ENCODE measurements at regions not wholly inside any gene's neighbourhood (a gene's known extent, or its start where the extent isn't known, plus 50 kb on each side); places are given as distances from the start of the nearest gene placed in this dataset.

DNA sequence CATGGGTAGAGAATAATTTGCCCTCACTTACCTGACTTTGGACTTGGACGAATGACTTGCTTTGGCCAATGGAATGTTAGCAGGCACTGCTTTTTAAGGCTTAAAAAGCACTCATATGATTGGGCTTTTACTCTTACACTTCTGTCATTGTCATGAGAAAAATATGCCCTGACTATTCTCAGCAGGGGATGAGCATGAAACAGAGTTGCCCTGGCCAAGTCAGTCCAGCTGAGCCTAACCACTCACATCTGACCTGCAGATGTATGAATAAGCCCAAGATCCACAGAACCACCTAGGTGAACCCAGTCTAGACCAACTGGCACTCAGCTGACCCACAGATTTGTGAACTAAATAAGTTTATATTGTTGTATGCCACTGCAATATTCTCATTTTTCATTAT is 573.5 kb downstream of the TNS3 start (continued):
- TF ChIP-seq, protein P1, sequence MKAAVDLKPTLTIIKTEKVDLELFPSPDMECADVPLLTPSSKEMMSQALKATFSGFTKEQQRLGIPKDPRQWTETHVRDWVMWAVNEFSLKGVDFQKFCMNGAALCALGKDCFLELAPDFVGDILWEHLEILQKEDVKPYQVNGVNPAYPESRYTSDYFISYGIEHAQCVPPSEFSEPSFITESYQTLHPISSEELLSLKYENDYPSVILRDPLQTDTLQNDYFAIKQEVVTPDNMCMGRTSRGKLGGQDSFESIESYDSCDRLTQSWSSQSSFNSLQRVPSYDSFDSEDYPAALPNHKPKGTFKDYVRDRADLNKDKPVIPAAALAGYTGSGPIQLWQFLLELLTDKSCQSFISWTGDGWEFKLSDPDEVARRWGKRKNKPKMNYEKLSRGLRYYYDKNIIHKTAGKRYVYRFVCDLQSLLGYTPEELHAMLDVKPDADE (IDR thresholded peaks at IDR 0.05) = no peak
- TF ChIP-seq, protein P2, sequence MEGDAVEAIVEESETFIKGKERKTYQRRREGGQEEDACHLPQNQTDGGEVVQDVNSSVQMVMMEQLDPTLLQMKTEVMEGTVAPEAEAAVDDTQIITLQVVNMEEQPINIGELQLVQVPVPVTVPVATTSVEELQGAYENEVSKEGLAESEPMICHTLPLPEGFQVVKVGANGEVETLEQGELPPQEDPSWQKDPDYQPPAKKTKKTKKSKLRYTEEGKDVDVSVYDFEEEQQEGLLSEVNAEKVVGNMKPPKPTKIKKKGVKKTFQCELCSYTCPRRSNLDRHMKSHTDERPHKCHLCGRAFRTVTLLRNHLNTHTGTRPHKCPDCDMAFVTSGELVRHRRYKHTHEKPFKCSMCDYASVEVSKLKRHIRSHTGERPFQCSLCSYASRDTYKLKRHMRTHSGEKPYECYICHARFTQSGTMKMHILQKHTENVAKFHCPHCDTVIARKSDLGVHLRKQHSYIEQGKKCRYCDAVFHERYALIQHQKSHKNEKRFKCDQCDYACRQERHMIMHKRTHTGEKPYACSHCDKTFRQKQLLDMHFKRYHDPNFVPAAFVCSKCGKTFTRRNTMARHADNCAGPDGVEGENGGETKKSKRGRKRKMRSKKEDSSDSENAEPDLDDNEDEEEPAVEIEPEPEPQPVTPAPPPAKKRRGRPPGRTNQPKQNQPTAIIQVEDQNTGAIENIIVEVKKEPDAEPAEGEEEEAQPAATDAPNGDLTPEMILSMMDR (conservative IDR thresholded peaks at IDR 0.05; ENCODE audit: low read depth in 2 of 2) = no peak

DNA sequence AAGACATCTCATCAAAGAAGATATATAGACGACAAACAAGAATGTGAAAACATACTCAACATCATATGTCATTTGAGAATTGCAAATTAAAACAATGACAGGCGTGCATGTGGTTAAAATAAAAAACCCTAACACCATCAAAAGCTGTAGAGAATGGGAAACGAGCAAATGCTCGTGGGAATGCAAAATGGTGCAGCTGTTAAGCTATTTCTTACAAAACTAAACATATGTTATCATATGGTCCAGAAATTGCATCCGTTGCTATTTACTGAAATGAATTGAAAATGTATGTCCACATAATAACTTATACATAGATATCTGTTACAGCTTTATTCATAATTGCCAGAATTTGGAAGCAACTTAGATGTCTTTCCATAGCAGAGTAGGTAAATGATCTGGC is 574.4 kb downstream of the TNS3 start:
- Histone ChIP-seq H3K27me3 (ENCODE audit: insufficient read depth) (no peaks in the 10 kb centered on the region), H3K4me2 (no peak overlapping the region), H3K79me2 (replicated peaks; ENCODE audit: insufficient read depth) (no peaks in the 10 kb centered on the region), H3F3A (replicated peaks; ENCODE audit: low read depth) (no peaks in the 10 kb centered on the region), H3K9me2 (ENCODE audit: insufficient read depth) (no peaks in the 10 kb centered on the region), H3K27ac (ENCODE audit: low read depth) (no peak overlapping the region), H3K4me1 (ENCODE audit: insufficient read depth) (no peaks in the 10 kb centered on the region), H2AFZ (no peak overlapping the region), H3K4me3 (no peak overlapping the region), H3K36me3 (ENCODE audit: insufficient read depth) (no peaks in the 10 kb centered on the region), H4K20me1 (replicated peaks; ENCODE audit: insufficient read depth) (no peaks in the 10 kb centered on the region)
- Mint-ChIP-seq H3K27ac (no peak overlapping the region), H3K4me1 (no peaks in the 10 kb centered on the region), H3K27me3 (ENCODE audit: insufficient read depth, low read depth, poor library complexity) (peaks cover 1% of the 10 kb centered on the region), H3K4me3 (no peak overlapping the region), H3K9me3 (no peaks in the 10 kb centered on the region), H3K36me3 (ENCODE audit: low read depth) (no peaks in the 10 kb centered on the region)
- ATAC-seq (no peak), DNase-seq (ENCODE audit: low spot score) (no peak)
- TF ChIP-seq JUNB (IDR thresholded peaks at IDR 0.05; ENCODE audit: unreplicated experiment) = no peak
- TF ChIP-seq EZH2 (IDR thresholded peaks at IDR 0.05; ENCODE audit: low read depth, unreplicated experiment) = no peak
- no peak for TF ChIP-seq POLR2AphosphoS5 (IDR thresholded peaks at IDR 0.05; ENCODE audit: low read depth)
- TF ChIP-seq, protein P2 (conservative IDR thresholded peaks at IDR 0.05; ENCODE audit: low read depth in 2 of 2) = no peak
- TF ChIP-seq ZNF114 (CRISPR knock-in tag; IDR thresholded peaks at IDR 0.05) = no peak
- no peak for TF ChIP-seq STAT1 (IDR thresholded peaks at IDR 0.05; ENCODE audit: unreplicated experiment)
- no peak for TF ChIP-seq CREB1 (CRISPR knock-in tag; IDR thresholded peaks at IDR 0.05; ENCODE audit: low read depth)
- no peak for TF ChIP-seq NANOG (IDR thresholded peaks at IDR 0.05; ENCODE audit: borderline replicate concordance)
- TF ChIP-seq, protein P3, sequence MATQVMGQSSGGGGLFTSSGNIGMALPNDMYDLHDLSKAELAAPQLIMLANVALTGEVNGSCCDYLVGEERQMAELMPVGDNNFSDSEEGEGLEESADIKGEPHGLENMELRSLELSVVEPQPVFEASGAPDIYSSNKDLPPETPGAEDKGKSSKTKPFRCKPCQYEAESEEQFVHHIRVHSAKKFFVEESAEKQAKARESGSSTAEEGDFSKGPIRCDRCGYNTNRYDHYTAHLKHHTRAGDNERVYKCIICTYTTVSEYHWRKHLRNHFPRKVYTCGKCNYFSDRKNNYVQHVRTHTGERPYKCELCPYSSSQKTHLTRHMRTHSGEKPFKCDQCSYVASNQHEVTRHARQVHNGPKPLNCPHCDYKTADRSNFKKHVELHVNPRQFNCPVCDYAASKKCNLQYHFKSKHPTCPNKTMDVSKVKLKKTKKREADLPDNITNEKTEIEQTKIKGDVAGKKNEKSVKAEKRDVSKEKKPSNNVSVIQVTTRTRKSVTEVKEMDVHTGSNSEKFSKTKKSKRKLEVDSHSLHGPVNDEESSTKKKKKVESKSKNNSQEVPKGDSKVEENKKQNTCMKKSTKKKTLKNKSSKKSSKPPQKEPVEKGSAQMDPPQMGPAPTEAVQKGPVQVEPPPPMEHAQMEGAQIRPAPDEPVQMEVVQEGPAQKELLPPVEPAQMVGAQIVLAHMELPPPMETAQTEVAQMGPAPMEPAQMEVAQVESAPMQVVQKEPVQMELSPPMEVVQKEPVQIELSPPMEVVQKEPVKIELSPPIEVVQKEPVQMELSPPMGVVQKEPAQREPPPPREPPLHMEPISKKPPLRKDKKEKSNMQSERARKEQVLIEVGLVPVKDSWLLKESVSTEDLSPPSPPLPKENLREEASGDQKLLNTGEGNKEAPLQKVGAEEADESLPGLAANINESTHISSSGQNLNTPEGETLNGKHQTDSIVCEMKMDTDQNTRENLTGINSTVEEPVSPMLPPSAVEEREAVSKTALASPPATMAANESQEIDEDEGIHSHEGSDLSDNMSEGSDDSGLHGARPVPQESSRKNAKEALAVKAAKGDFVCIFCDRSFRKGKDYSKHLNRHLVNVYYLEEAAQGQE (IDR thresholded peaks at IDR 0.05; ENCODE audit: unreplicated experiment) = no peak
- TF ChIP-seq, protein P4, sequence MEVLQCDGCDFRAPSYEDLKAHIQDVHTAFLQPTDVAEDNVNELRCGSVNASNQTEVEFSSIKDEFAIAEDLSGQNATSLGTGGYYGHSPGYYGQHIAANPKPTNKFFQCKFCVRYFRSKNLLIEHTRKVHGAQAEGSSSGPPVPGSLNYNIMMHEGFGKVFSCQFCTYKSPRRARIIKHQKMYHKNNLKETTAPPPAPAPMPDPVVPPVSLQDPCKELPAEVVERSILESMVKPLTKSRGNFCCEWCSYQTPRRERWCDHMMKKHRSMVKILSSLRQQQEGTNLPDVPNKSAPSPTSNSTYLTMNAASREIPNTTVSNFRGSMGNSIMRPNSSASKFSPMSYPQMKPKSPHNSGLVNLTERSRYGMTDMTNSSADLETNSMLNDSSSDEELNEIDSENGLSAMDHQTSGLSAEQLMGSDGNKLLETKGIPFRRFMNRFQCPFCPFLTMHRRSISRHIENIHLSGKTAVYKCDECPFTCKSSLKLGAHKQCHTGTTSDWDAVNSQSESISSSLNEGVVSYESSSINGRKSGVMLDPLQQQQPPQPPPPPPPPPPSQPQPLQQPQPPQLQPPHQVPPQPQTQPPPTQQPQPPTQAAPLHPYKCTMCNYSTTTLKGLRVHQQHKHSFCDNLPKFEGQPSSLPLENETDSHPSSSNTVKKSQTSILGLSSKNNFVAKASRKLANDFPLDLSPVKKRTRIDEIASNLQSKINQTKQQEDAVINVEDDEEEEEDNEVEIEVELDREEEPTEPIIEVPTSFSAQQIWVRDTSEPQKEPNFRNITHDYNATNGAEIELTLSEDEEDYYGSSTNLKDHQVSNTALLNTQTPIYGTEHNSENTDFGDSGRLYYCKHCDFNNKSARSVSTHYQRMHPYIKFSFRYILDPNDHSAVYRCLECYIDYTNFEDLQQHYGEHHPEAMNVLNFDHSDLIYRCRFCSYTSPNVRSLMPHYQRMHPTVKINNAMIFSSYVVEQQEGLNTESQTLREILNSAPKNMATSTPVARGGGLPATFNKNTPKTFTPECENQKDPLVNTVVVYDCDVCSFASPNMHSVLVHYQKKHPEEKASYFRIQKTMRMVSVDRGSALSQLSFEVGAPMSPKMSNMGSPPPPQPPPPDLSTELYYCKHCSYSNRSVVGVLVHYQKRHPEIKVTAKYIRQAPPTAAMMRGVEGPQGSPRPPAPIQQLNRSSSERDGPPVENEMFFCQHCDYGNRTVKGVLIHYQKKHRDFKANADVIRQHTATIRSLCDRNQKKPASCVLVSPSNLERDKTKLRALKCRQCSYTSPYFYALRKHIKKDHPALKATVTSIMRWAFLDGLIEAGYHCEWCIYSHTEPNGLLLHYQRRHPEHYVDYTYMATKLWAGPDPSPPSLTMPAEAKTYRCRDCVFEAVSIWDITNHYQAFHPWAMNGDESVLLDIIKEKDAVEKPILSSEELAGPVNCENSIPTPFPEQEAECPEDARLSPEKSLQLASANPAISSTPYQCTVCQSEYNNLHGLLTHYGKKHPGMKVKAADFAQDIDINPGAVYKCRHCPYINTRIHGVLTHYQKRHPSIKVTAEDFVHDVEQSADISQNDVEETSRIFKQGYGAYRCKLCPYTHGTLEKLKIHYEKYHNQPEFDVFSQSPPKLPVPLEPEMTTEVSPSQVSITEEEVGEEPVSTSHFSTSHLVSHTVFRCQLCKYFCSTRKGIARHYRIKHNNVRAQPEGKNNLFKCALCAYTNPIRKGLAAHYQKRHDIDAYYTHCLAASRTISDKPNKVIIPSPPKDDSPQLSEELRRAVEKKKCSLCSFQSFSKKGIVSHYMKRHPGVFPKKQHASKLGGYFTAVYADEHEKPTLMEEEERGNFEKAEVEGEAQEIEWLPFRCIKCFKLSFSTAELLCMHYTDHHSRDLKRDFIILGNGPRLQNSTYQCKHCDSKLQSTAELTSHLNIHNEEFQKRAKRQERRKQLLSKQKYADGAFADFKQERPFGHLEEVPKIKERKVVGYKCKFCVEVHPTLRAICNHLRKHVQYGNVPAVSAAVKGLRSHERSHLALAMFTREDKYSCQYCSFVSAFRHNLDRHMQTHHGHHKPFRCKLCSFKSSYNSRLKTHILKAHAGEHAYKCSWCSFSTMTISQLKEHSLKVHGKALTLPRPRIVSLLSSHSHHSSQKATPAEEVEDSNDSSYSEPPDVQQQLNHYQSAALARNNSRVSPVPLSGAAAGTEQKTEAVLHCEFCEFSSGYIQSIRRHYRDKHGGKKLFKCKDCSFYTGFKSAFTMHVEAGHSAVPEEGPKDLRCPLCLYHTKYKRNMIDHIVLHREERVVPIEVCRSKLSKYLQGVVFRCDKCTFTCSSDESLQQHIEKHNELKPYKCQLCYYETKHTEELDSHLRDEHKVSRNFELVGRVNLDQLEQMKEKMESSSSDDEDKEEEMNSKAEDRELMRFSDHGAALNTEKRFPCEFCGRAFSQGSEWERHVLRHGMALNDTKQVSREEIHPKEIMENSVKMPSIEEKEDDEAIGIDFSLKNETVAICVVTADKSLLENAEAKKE (CRISPR knock-in tag; IDR thresholded peaks at IDR 0.05) = no peak
